B cell (primary cell): ENCODE measurements at regions not wholly inside any gene's neighbourhood (a gene's known extent, or its start where the extent isn't known, plus 50 kb on each side); places are given as distances from the start of the nearest gene placed in this dataset.
A peak's percentile ranks its signal among the peaks of the same experiment; 100 is the strongest.

Source experiments
- ATAC-seq: fragments of 200-7000 bp; cut with Tn5 transposase; one replicate; pipeline ENCODE4 v1.10.0; 2021; ENCODE audit warnings: low read depth, mild to moderate bottlenecking, moderate number of reproducible peaks, moderate library complexity
- CTCF ChIA-PET: fragments of 350-600 bp; sonication (Branson Sonifier 250); formaldehyde crosslinking; loops from one replicate; lab custom pipeline; 2021; ENCODE audit warnings: antibody characterized with exemption, inconsistent platforms; lab: Charles Lee
- POLR2A ChIA-PET: fragments of 350-600 bp; sonication (Branson Sonifier 250); formaldehyde crosslinking; loops from one replicate; lab custom pipeline; 2021; ENCODE audit warnings: antibody characterized with exemption; lab: Charles Lee
- DNase-seq: peaks from one replicate; pipeline ENCODE4 v3.0.0; 2013
- H2AFZ ChIP-seq: 2 replicates; pipeline ENCODE4 v1.6.1; 2012; ENCODE audit warnings: mild to moderate bottlenecking, low read depth, low read length; ENCODE audit not compliant: insufficient read depth, poor library complexity, severe bottlenecking
- H3K27ac ChIP-seq, 2 donors: 1 replicate in 1 of 2; 2 replicates in 1 of 2; pipeline ENCODE4 v1.5.1; 2012 to 2013; ENCODE audit warnings: low read length in 2 of 2, mild to moderate bottlenecking in 2 of 2, moderate library complexity in 1 of 2
- H3K27me3 ChIP-seq, 4 experiments: fragments of 200-600 bp in 1 of 4; sonication (generic) in 1 of 4; replicated peaks in 1 of 4; 1 replicate in 2 of 4; 2 replicates in 2 of 4; pipeline versions ENCODE4 v1.6.1 to v1.7.0; 2013 to 2016; ENCODE audit warnings: low read length in 3 of 4, mild to moderate bottlenecking in 2 of 4, mixed read lengths in 1 of 4, moderate library complexity in 1 of 4; ENCODE audit not compliant: insufficient read depth in 4 of 4, control insufficient read depth in 3 of 4; ENCODE audit errors: control extremely low read depth in 1 of 4
- H3K36me3 ChIP-seq, 2 experiments: replicated peaks in 1 of 2; 1 replicate in 1 of 2; 2 replicates in 1 of 2; pipeline versions ENCODE4 v1.6.1 to v1.7.1; 2013; ENCODE audit warnings: low read length in 1 of 2; ENCODE audit not compliant: insufficient read depth in 2 of 2, control insufficient read depth in 1 of 2; ENCODE audit errors: control extremely low read depth in 1 of 2, extremely low read depth in 1 of 2
- H3K4me1 ChIP-seq, 2 donors: fragments of 200-600 bp in 1 of 2; sonication (generic) in 1 of 2; 1 replicate in 1 of 2; 2 replicates in 1 of 2; pipeline versions ENCODE4 v1.5.1 to v1.6.1; 2013 to 2017; ENCODE audit warnings: low read length in 2 of 2; ENCODE audit not compliant: control insufficient read depth in 2 of 2, insufficient read depth in 2 of 2
- H3K4me2 ChIP-seq: replicated peaks from 2 replicates; pipeline ENCODE3; 2012; ENCODE audit warnings: mild to moderate bottlenecking, low read depth, low read length; ENCODE audit not compliant: poor library complexity, severe bottlenecking
- H3K4me3 ChIP-seq, 5 experiments: fragments of 200-600 bp in 1 of 5; sonication (generic) in 1 of 5; 1 replicate in 3 of 5; 2 replicates in 2 of 5; pipeline versions ENCODE4 v1.5.1 to v1.7.0; 2011 to 2016; ENCODE audit warnings: low read length in 4 of 5, mild to moderate bottlenecking in 4 of 5, low read depth in 2 of 5, control low read depth in 1 of 5, moderate library complexity in 1 of 5; ENCODE audit not compliant: insufficient read depth in 1 of 5; ENCODE audit errors: control extremely low read depth in 1 of 5, extremely low read depth in 1 of 5
- H3K79me2 ChIP-seq: fragments of 200-600 bp; sonication (generic); one replicate; pipeline ENCODE4 v1.6.0; 2016; ENCODE audit warnings: low read length; ENCODE audit not compliant: control insufficient read depth, insufficient read depth
- H3K9ac ChIP-seq: fragments of 200-600 bp; sonication (generic); 2 replicates; pipeline ENCODE4 v1.6.1; 2017; ENCODE audit warnings: mild to moderate bottlenecking, low read length, moderate library complexity
- H3K9me3 ChIP-seq, 3 donors: one replicate each; pipeline versions ENCODE4 v1.6.1 to v1.7.1; 2013; ENCODE audit warnings: low read length in 2 of 3; ENCODE audit not compliant: control insufficient read depth in 2 of 3, insufficient read depth in 1 of 3; ENCODE audit errors: control extremely low read depth in 1 of 3
- H4K20me1 ChIP-seq: 2 replicates; pipeline ENCODE4 v1.6.0; 2012; ENCODE audit warnings: mild to moderate bottlenecking, low read length; ENCODE audit not compliant: insufficient read depth, control insufficient read depth, poor library complexity, severe bottlenecking
- H3K27ac Mint-ChIP-seq: one replicate; pipeline ENCODE4 v1.8.0; 2021; ENCODE audit warnings: mixed read lengths
- H3K27me3 Mint-ChIP-seq: one replicate; pipeline ENCODE4 v1.8.0; 2021; ENCODE audit warnings: mixed read lengths
- H3K4me1 Mint-ChIP-seq: one replicate; pipeline ENCODE4 v1.8.0; 2021; ENCODE audit warnings: mixed read lengths
- H3K4me3 Mint-ChIP-seq: one replicate; pipeline ENCODE4 v1.8.0; 2021; ENCODE audit warnings: mixed read lengths
- H3K9me3 Mint-ChIP-seq: one replicate; pipeline ENCODE4 v1.8.0; 2022; ENCODE audit warnings: mixed read lengths; ENCODE audit not compliant: insufficient read depth
- CTCF ChIP-seq: fragments of 200-600 bp; IDR thresholded peaks from one replicate; pipeline ENCODE4 v1.8.0; 2022; ENCODE audit warnings: antibody characterized with exemption, mild to moderate bottlenecking
- EZH2 ChIP-seq: IDR thresholded peaks from 2 replicates; pipeline ENCODE4 v1.6.1; 2012; ENCODE audit warnings: borderline replicate concordance, low read depth, mild to moderate bottlenecking, moderate library complexity, low read length; ENCODE audit not compliant: insufficient read depth, poor library complexity, severe bottlenecking
- WGBS: methylation state at CpG from one replicate; pipeline ENCODE4 v1.1.5; 2013; ENCODE audit warnings: missing lambda C conversion rate; ENCODE audit not compliant: insufficient coverage; 5-methylcytosine and 5-hydroxymethylcytosine counted together
- intact Hi-C: fragments of 100-400 bp; cut with micrococcal nuclease; formaldehyde crosslinking; loops from one replicate; pipeline ENCODE4 v1.10.0; 2022

- Mint-ChIP-seq H3K4me3 (no peak overlapping the region), H3K4me1 (peaks cover 6% of the 10 kb centered on the region), H3K27me3 (no peaks in the 10 kb centered on the region), H3K9me3 (peaks cover 4% of the 10 kb centered on the region), H3K27ac (no peak overlapping the region)
- Histone ChIP-seq H3K36me3 (no peaks in the 10 kb centered on the region), H2AFZ (peak overlapping the region; percentile 81), H3K27ac (peak overlapping the region in 1 of 2 donors; percentile 90), H3K79me2 (no peaks in the 10 kb centered on the region), H3K4me1 (peaks cover 0 to 14% of the 10 kb centered on the region in 2 donors), H3K9me3 (peaks cover 0 to 20% (median 15%) of the 10 kb centered on the region in 3 donors), H3K4me3 (peak overlapping the region in 3 of 5 experiments; percentile 63 to 81 (median 76)), H4K20me1 (no peaks in the 10 kb centered on the region), H3K27me3 (no peaks in the 10 kb centered on the region), H3K4me2 (peak overlapping the region; percentile 76), H3K9ac (peak overlapping the region; percentile 72)
- TF ChIP-seq CTCF: no peak
- TF ChIP-seq EZH2: no peak
- no peak for DNase-seq
- 100% methylated on average over 9 of the region's 19 CpGs for WGBS
- ChIA-PET POLR2A (no interaction called here), CTCF (no interaction called here)
- no peak for ATAC-seq
- intact Hi-C loops: no loop called here
Observed at GRCh38 chrX:131728295-131729145, 184.6 kb downstream of the OR13H1 start.

- peak overlapping the region; percentile 81 for H2AFZ ChIP-seq
- no peak for ATAC-seq
- H3K27ac Mint-ChIP-seq: no peak overlapping the region
Observed at GRCh38 chrX:131729295-131729694, 185.4 kb downstream of the OR13H1 start.

More at GRCh38 chrX:131729295-131729694, 185.4 kb downstream of the OR13H1 start:
- 98% methylated on average over 9 of the region's 15 CpGs for WGBS
- intact Hi-C loops: no loop called here
- Histone ChIP-seq H3K27me3 (no peaks in the 10 kb centered on the region), H3K36me3 (no peaks in the 10 kb centered on the region), H3K9me3 (peaks cover 0 to 20% (median 15%) of the 10 kb centered on the region in 3 donors), H3K4me2 (peak overlapping the region; percentile 76), H3K4me3 (peak overlapping the region in 3 of 5 experiments; percentile 63 to 81 (median 76)), H3K27ac (peak overlapping the region in 1 of 2 donors; percentile 90), H3K9ac (peak overlapping the region; percentile 72), H4K20me1 (no peaks in the 10 kb centered on the region), H3K79me2 (no peaks in the 10 kb centered on the region), H3K4me1 (peaks cover 0 to 12% of the 10 kb centered on the region in 2 donors)
- Mint-ChIP-seq H3K27me3 (no peaks in the 10 kb centered on the region), H3K9me3 (peaks cover 4% of the 10 kb centered on the region), H3K4me3 (no peak overlapping the region), H3K4me1 (peaks cover 6% of the 10 kb centered on the region)
- ChIA-PET CTCF (no interaction called here), POLR2A (no interaction called here)
- DNase-seq: no peak
- TF ChIP-seq EZH2: no peak
- no peak for TF ChIP-seq CTCF
